ENCODE measurements at regions not wholly inside any gene's neighbourhood (a gene's known extent, or its start where the extent isn't known, plus 50 kb on each side); places are given as distances from the start of the nearest gene placed in this dataset.

DNA sequence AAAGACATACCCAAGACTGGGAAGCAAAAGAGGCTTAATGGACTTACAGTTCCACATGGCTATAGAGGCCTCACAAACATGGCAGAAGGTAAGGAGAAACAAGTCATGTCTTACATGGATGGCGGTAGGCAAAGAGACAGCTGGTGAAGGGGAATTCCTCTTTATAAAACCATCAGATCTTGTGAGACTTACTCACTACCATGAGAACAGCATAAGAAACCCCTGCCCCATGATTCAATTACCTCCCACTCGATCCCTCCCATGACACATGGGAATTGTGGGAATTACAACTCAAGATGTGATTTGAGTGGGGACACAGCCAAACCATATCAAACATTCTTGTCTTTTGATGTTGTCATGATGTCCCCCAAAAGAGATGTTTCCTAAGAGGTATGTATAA, 103.3 kb downstream of the DUSP10 start:
- TF ChIP-seq POLR2A (IDR thresholded peaks at IDR 0.05) (no peak), CTCF (IDR thresholded peaks at IDR 0.05) (no peak)

All from testis (tissue), 2 donors.